Pancreas (tissue), 10 donors: ENCODE measurements at regions not wholly inside any gene's neighbourhood (a gene's known extent, or its start where the extent isn't known, plus 50 kb on each side); places are given as distances from the start of the nearest gene placed in this dataset.

Source experiments
- ATAC-seq, 4 donors: fragments of 200-7000 bp; cut with Tn5 transposase; one replicate each; pipeline versions ENCODE4 v1.8.0 to v1.9.1; 2020; ENCODE audit warnings: mild to moderate bottlenecking in 4 of 4, moderate library complexity in 4 of 4
- DNase-seq, 6 donors: peaks; one replicate each; pipeline ENCODE4 v3.0.0-alpha.2; 2020
- FAIRE-seq: peaks from 2 replicates; lab custom pipeline; 2012; peaks lifted over from hg19 to GRCh38; lab: Jason Lieb, UNC
- H3K27ac ChIP-seq, 4 donors: fragments of 200-600 bp; sonication (generic); 1 replicate in 3 of 4; 2 replicates in 1 of 4; pipeline versions ENCODE4 v1.5.0 to v1.8.0; 2020
- H3K27me3 ChIP-seq, 4 donors: fragments of 200-600 bp; one replicate each; pipeline ENCODE4 v1.8.0; 2021
- H3K36me3 ChIP-seq, 3 donors: fragments of 200-600 bp; sonication (generic) in 1 of 3; one replicate each; pipeline versions ENCODE4 v1.5.0 to v1.8.0; 2020 to 2021
- H3K4me1 ChIP-seq, 3 donors: fragments of 200-600 bp; one replicate each; pipeline ENCODE4 v1.8.0; 2021
- H3K4me3 ChIP-seq, 4 donors: fragments of 200-600 bp; sonication (generic) in 2 of 4; one replicate each; pipeline versions ENCODE4 v1.5.0 to v1.8.0; 2020 to 2021
- H3K9me3 ChIP-seq, 4 donors: fragments of 200-600 bp; one replicate each; pipeline ENCODE4 v1.8.0; 2021
- CTCF ChIP-seq, 4 donors: fragments of 200-600 bp; sonication (generic) in 3 of 4; IDR thresholded peaks; one replicate each; pipeline versions ENCODE4 v1.5.0 to v1.8.0; 2021; ENCODE audit warnings: antibody characterized with exemption in 4 of 4
- whole genome bisulfite sequencing, 2 donors: extraction: QIAGEN DNeasy Blood & Tissue Kit; methylation state at CpG; one replicate each; pipeline ENCODE4 v1.1.7; 2013; 5-methylcytosine and 5-hydroxymethylcytosine counted together
- intact Hi-C, 3 donors: fragments of 100-400 bp; cut with DNase I; formaldehyde crosslinking; loops; one replicate each; pipeline versions ENCODE4 v1.11.1 to v1.14.2; 2022
- donor health status: healthy with polysubstance abuse.
- donor health status: DM: no; HTN: no; CAD: no; lungs with moderate emphysema.
- donor health status: DM: no; HTN: no; CAD: no.
- donor health status: control.
- donor health status: control.
- donor health status: Bipolar disorder and iron deficiency.
- donor health status: DM: yes; HTN: yes; CAD: no.
- donor health status: DM: no; HTN: no; CAD: no.
- donor health status: DM: no; HTN: no; CAD: no.
- donor health status: DM: yes; HTN: yes; CAD: no.

DNA sequence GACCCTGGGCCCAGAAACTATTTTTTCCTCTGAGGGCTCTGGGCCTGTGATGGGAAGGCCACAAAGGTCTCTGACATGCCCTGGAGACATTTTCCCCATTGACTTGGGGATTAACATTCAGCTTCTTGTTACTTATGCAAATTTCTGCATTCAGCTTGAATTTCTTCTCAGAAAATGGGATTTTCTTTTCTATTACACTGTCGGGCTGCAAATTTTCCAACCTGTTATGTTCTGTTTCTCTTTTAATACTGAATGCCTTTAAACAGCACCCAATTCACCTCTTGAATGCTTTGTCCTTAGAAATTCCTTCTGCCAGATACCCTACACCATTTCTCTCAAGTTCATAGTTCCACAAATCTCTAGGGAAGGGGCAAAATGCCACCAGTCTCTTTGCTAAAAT lies 241.0 kb downstream of the HNMT start:
- Histone ChIP-seq H3K36me3 (no peaks in the 10 kb centered on the region), H3K9me3 (no peaks in the 10 kb centered on the region), H3K4me1 (no peaks in the 10 kb centered on the region), H3K27me3 (no peaks in the 10 kb centered on the region), H3K27ac (no peak overlapping the region), H3K4me3 (no peak overlapping the region)
- DNase-seq, result no peak
- FAIRE-seq, result no peak
- no peak for TF ChIP-seq CTCF (IDR thresholded peaks at IDR 0.05)
- no peak for ATAC-seq
- intact Hi-C loops, result no loop called here
- WGBS, 2 donors, result 90 to 93% methylated on average over 1 of the region's 1 CpG

GRCh38 chr2:138207074-138207930 lies 243.0 kb downstream of the HNMT start:
- Histone ChIP-seq H3K4me3 (no peak overlapping the region), H3K9me3 (no peaks in the 10 kb centered on the region), H3K4me1 (no peaks in the 10 kb centered on the region), H3K27me3 (no peaks in the 10 kb centered on the region), H3K36me3 (no peaks in the 10 kb centered on the region), H3K27ac (no peak overlapping the region)
- intact Hi-C loops, result no loop called here
- ATAC-seq, result no peak
- 96 to 98% methylated on average over 3 of the region's 3 CpGs for WGBS, 2 donors
- no peak for DNase-seq
- TF ChIP-seq CTCF (IDR thresholded peaks at IDR 0.05), result no peak
- no peak for FAIRE-seq

- DNase-seq (no peak), FAIRE-seq (no peak), ATAC-seq (no peak)
- H3K4me3 ChIP-seq, result no peak overlapping the region
- no peak overlapping the region for H3K27ac ChIP-seq
- no peaks in the 10 kb centered on the region for H3K36me3 ChIP-seq
- no peak for TF ChIP-seq CTCF (IDR thresholded peaks at IDR 0.05)
- no peaks in the 10 kb centered on the region for H3K4me1 ChIP-seq
- intact Hi-C loops, result no loop called here
- no peaks in the 10 kb centered on the region for H3K9me3 ChIP-seq
- WGBS, 2 donors, result 82 to 87% methylated on average over 3 of the region's 3 CpGs
- H3K27me3 ChIP-seq, result no peaks in the 10 kb centered on the region
Observed at GRCh38 chr2:138209009-138209408, 244.7 kb downstream of the HNMT start.

- Histone ChIP-seq H3K9me3 (no peaks in the 10 kb centered on the region), H3K27me3 (no peaks in the 10 kb centered on the region), H3K4me1 (no peaks in the 10 kb centered on the region), H3K27ac (no peak overlapping the region), H3K4me3 (no peak overlapping the region), H3K36me3 (no peaks in the 10 kb centered on the region)
- DNase-seq (no peak), FAIRE-seq (no peak), ATAC-seq (no peak)
- intact Hi-C loops, result no loop called here
- no peak for TF ChIP-seq CTCF (IDR thresholded peaks at IDR 0.05)
- WGBS, 2 donors, result 64 to 66% methylated on average over 2 of the region's 2 CpGs
Observed at GRCh38 chr2:138210487-138210886, 246.2 kb downstream of the HNMT start.

DNA sequence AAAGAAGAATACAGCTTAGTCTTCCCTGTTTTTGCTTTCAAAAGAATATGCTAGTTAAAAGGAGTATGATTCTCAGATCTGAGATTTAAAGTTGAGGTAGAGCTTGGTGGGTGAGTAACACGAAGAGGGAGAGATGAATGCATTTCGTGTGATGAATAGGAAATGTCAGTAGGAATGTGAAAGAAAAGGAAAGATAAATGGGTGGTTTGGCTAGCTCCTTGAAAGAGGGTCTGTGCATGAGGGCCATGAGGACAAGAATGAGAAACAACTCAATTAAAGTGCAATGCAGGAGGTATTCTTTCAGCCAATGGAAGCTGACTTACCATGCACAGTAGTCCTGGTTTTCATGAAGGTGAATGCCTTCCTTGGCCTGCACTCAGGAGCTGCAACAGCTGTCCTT lies 248.2 kb downstream of the HNMT start:
- H3K4me3 ChIP-seq, result no peak overlapping the region
- 89 to 95% methylated on average over 2 of the region's 2 CpGs for WGBS, 2 donors
- no peaks in the 10 kb centered on the region for H3K36me3 ChIP-seq
- ATAC-seq, result no peak
- no peaks in the 10 kb centered on the region for H3K27me3 ChIP-seq
- no peak for TF ChIP-seq CTCF (IDR thresholded peaks at IDR 0.05)
- H3K4me1 ChIP-seq, result no peaks in the 10 kb centered on the region
- H3K27ac ChIP-seq, result no peak overlapping the region
- DNase-seq, result no peak
- FAIRE-seq, result no peak
- intact Hi-C loops, result no loop called here
- no peaks in the 10 kb centered on the region for H3K9me3 ChIP-seq
